MM.1S (cell line): ENCODE measurements at regions not wholly inside any gene's neighbourhood (a gene's known extent, or its start where the extent isn't known, plus 50 kb on each side); places are given as distances from the start of the nearest gene placed in this dataset.

Experiments
- DNase-seq: peaks from one replicate; pipeline ENCODE4 v3.0.0-alpha.2; 2015
- H2AFZ ChIP-seq: fragments of 300-600 bp; sonication (generic); 2 replicates; pipeline ENCODE4 v1.6.0; 2016; ENCODE audit warnings: antibody characterized with exemption, low read length
- H3F3A ChIP-seq: fragments of 300-600 bp; sonication (generic); 2 replicates; pipeline ENCODE4 v1.6.1; 2016; ENCODE audit warnings: mild to moderate bottlenecking, antibody characterized with exemption, low read length, moderate library complexity, mixed read lengths; ENCODE audit not compliant: insufficient read depth
- H3K27ac ChIP-seq: fragments of 300-600 bp; sonication (generic); 2 replicates; pipeline ENCODE4 v1.5.1; 2016; ENCODE audit warnings: mild to moderate bottlenecking, low read length
- H3K27me3 ChIP-seq: fragments of 300-600 bp; sonication (generic); replicated peaks from 2 replicates; pipeline ENCODE4 v1.6.0; 2016; ENCODE audit warnings: low read length; ENCODE audit not compliant: insufficient read depth
- H3K36me3 ChIP-seq: fragments of 300-600 bp; sonication (generic); replicated peaks from 2 replicates; pipeline ENCODE4 v1.6.1; 2016; ENCODE audit warnings: mild to moderate bottlenecking, low read length, mixed read lengths; ENCODE audit not compliant: insufficient read depth
- H3K4me1 ChIP-seq: fragments of 300-600 bp; sonication (generic); 2 replicates; pipeline ENCODE4 v1.6.1; 2016; ENCODE audit warnings: low read length, mixed read lengths
- H3K4me2 ChIP-seq: fragments of 300-600 bp; sonication (generic); 2 replicates; pipeline ENCODE4 v1.6.0; 2016; ENCODE audit warnings: low read depth, low read length
- H3K4me3 ChIP-seq: fragments of 300-600 bp; sonication (generic); 2 replicates; pipeline ENCODE4 v1.5.1; 2016; ENCODE audit warnings: low read length, mixed read lengths
- H3K79me2 ChIP-seq: fragments of 300-600 bp; sonication (generic); 2 replicates; pipeline ENCODE4 v1.6.1; 2016; ENCODE audit warnings: mixed run types, low read length, mixed read lengths
- H3K9ac ChIP-seq: fragments of 300-600 bp; sonication (generic); 2 replicates; pipeline ENCODE4 v1.6.1; 2016; ENCODE audit warnings: low read length, mixed read lengths
- H3K9me2 ChIP-seq: fragments of 300-600 bp; sonication (generic); replicated peaks from 2 replicates; pipeline ENCODE4 v1.6.1; 2016; ENCODE audit warnings: mild to moderate bottlenecking, low read length, mixed read lengths; ENCODE audit not compliant: insufficient read depth
- H3K9me3 ChIP-seq: fragments of 300-600 bp; sonication (generic); replicated peaks from 2 replicates; pipeline ENCODE4 v1.6.1; 2016; ENCODE audit warnings: mild to moderate bottlenecking, low read length, mixed read lengths; ENCODE audit not compliant: insufficient read depth
- H4K20me1 ChIP-seq: fragments of 300-600 bp; sonication (generic); 2 replicates; pipeline ENCODE4 v1.6.1; 2016; ENCODE audit warnings: mild to moderate bottlenecking, low read length, moderate library complexity, mixed read lengths; ENCODE audit not compliant: insufficient read depth
- CTCF ChIP-seq: fragments of 300-600 bp; sonication (generic); IDR thresholded peaks from 2 replicates; pipeline ENCODE4 v1.5.1; 2016; ENCODE audit warnings: antibody characterized with exemption, low read length, mixed read lengths
- EZH2 ChIP-seq: fragments of 300-600 bp; sonication (generic); optimal IDR thresholded peaks from 2 replicates; pipeline ENCODE3; 2017; ENCODE audit warnings: low read depth, mild to moderate bottlenecking, antibody characterized with exemption, low read length, mixed read lengths
- EZH2phosphoT487 ChIP-seq: fragments of 300-600 bp; sonication (generic); IDR thresholded peaks from 2 replicates; pipeline ENCODE4 v1.6.1; 2018; ENCODE audit warnings: antibody characterized with exemption, low read length

DNA sequence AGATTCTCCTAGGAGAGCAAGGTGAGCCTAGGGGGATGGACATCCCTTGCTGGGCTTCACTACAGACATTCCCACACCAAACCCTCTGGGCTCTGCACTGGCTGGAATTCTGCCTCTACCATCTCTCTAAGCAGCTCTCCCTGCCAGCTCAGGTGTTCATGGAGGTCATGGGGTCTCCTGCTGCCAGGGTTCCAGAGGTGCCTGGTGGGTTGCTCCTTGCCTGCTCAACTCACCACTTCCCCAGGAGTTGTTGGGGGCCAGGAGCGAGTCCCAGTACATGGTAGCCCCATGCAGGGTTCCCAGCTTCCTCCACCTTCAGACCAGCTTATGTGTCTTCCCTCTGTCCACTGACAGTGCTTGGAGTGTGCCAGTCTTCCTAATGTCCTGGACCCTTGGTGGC is 167.8 kb upstream of the PAQR3 start:
- H3K9me2 ChIP-seq: no peaks in the 10 kb centered on the region
- H3K4me3 ChIP-seq: no peak overlapping the region
- TF ChIP-seq EZH2phosphoT487: no peak
- no peak for TF ChIP-seq EZH2
- no peak for TF ChIP-seq CTCF
- no peak for DNase-seq
- no peak overlapping the region for H3K9ac ChIP-seq
- H3K79me2 ChIP-seq: no peaks in the 10 kb centered on the region
- H3K27ac ChIP-seq: no peak overlapping the region
- no peaks in the 10 kb centered on the region for H3K27me3 ChIP-seq
- H3K9me3 ChIP-seq: no peaks in the 10 kb centered on the region
- H4K20me1 ChIP-seq: no peaks in the 10 kb centered on the region
- H3K4me1 ChIP-seq: no peaks in the 10 kb centered on the region
- no peak overlapping the region for H3K4me2 ChIP-seq
- no peaks in the 10 kb centered on the region for H3F3A ChIP-seq
- no peaks in the 10 kb centered on the region for H3K36me3 ChIP-seq
- H2AFZ ChIP-seq: no peak overlapping the region

DNA sequence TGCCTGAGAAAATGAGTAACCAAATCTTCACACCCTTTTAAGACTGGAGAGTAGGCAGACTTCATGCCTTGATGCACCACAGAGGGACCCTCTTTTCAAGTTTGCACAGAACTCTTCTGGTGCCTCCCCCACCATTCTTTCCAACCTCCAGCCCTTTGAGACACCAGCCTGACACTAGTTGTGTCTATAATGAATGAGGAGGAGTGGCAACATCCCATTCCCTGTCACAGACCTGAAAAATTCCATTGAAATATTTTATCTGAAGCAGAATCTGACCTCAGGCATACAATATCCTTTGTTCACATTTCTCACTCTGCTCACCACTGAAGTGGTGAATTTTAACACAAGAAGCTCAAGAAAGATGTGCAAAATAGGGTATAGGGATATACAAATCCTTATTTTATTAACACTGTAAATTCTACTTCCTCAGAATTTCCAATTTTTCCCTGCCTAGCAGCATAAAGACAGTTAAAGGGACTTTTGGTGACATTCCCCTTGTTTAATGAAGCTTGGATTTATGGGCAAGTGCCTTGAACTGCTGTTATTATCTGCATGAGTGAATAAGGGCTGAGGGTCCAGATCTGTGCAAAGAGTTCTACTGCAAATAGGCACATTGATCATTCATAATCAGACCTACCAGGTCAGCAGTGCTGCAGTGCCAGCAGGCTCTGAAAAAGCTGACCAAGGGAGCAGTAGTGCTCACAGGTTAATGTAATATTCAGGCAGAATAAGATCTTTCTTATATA is 149.9 kb upstream of the PAQR3 start:
- Histone ChIP-seq H3K9me2 (no peaks in the 10 kb centered on the region), H3K27me3 (no peaks in the 10 kb centered on the region), H3K36me3 (no peaks in the 10 kb centered on the region), H3K4me2 (no peak overlapping the region), H3K27ac (no peak overlapping the region), H3K4me1 (no peaks in the 10 kb centered on the region), H4K20me1 (no peaks in the 10 kb centered on the region), H3K9ac (no peak overlapping the region), H3K9me3 (no peaks in the 10 kb centered on the region), H3K79me2 (no peaks in the 10 kb centered on the region), H3F3A (no peaks in the 10 kb centered on the region), H3K4me3 (no peak overlapping the region), H2AFZ (no peak overlapping the region)
- no peak for DNase-seq
- no peak for TF ChIP-seq EZH2
- TF ChIP-seq CTCF: no peak
- TF ChIP-seq EZH2phosphoT487: no peak

- no peaks in the 10 kb centered on the region for H3K4me1 ChIP-seq
Measured at GRCh38 chr4:79087071-79087470, 147.8 kb upstream of the PAQR3 start.

More at GRCh38 chr4:79087071-79087470, 147.8 kb upstream of the PAQR3 start:
- Histone ChIP-seq H2AFZ (no peak overlapping the region), H3K79me2 (no peaks in the 10 kb centered on the region), H3K36me3 (no peaks in the 10 kb centered on the region), H3F3A (no peaks in the 10 kb centered on the region), H3K4me2 (no peak overlapping the region), H3K27me3 (no peaks in the 10 kb centered on the region), H3K27ac (no peak overlapping the region), H3K9ac (no peak overlapping the region), H4K20me1 (no peaks in the 10 kb centered on the region), H3K4me3 (no peak overlapping the region), H3K9me2 (no peaks in the 10 kb centered on the region), H3K9me3 (no peaks in the 10 kb centered on the region)
- DNase-seq: no peak
- TF ChIP-seq EZH2phosphoT487 (no peak), CTCF (no peak), EZH2 (no peak)
